Erythroblast (primary cell): ENCODE measurements at regions not wholly inside any gene's neighbourhood (a gene's known extent, or its start where the extent isn't known, plus 50 kb on each side); places are given as distances from the start of the nearest gene placed in this dataset.

Experiments used
- GATA1 ChIP-seq: IDR thresholded peaks from 2 replicates; pipeline ENCODE4 v1.6.1; 2011; ENCODE audit warnings: low read depth, mild to moderate bottlenecking, control low read depth, low read length, moderate library complexity
- POLR2A ChIP-seq: IDR thresholded peaks from 2 replicates; pipeline ENCODE4 v1.6.1; 2011; ENCODE audit warnings: mild to moderate bottlenecking, low read length

DNA sequence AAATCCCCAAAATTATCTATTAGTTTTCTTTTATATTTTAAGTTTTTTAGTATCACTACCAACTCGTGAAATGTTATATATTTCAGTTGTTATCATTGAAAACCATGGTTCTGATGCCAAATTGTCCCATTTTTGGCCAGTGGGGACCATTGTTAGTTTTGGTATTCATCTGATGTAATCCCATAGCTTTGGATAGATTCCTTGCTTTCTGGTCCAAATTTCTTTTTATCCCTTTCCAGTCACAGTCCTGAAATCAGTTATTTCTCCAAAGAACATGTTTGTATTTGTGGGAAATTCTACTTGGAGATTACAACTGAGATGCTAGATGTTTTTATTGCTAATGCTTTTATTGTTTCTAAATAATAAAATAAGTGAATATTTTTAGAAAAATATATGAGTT lies 976.8 kb upstream of the CRIM1 start:
- no peak for TF ChIP-seq POLR2A
- no peak for TF ChIP-seq GATA1
